Endothelial cell (in vitro differentiated cells): ENCODE measurements at regions not wholly inside any gene's neighbourhood (a gene's known extent, or its start where the extent isn't known, plus 50 kb on each side); places are given as distances from the start of the nearest gene placed in this dataset.

Source experiments
- DNase-seq: peaks from one replicate; pipeline ENCODE4 v3.0.0; 2021; ENCODE audit warnings: low spot score
- H3K27ac Mint-ChIP-seq: one replicate; pipeline ENCODE4 v1.8.0; 2021; ENCODE audit warnings: mixed read lengths, inconsistent platforms; ENCODE audit not compliant: unreplicated experiment
- H3K27me3 Mint-ChIP-seq: one replicate; pipeline ENCODE4 v1.8.0; 2021; ENCODE audit warnings: mild to moderate bottlenecking, moderate library complexity, mixed read lengths, inconsistent platforms; ENCODE audit not compliant: unreplicated experiment
- H3K36me3 Mint-ChIP-seq: one replicate; pipeline ENCODE4 v1.8.0; 2021; ENCODE audit warnings: mild to moderate bottlenecking, low read depth, mixed read lengths, inconsistent platforms; ENCODE audit not compliant: unreplicated experiment
- H3K4me1 Mint-ChIP-seq: one replicate; pipeline ENCODE4 v1.8.0; 2021; ENCODE audit warnings: mild to moderate bottlenecking, mixed read lengths, inconsistent platforms; ENCODE audit not compliant: unreplicated experiment
- H3K4me3 Mint-ChIP-seq: one replicate; pipeline ENCODE4 v1.8.0; 2021; ENCODE audit warnings: mild to moderate bottlenecking, mixed read lengths, inconsistent platforms; ENCODE audit not compliant: unreplicated experiment
- H3K9me3 Mint-ChIP-seq: one replicate; pipeline ENCODE4 v1.8.0; 2021; ENCODE audit warnings: mixed read lengths, inconsistent platforms; ENCODE audit not compliant: unreplicated experiment
- CTCF ChIP-seq: fragments of 200-600 bp; sonication (generic); IDR thresholded peaks from one replicate; pipeline ENCODE4 v1.5.0; 2021; ENCODE audit warnings: antibody characterized with exemption; ENCODE audit not compliant: unreplicated experiment

- H3K27ac Mint-ChIP-seq: no peak overlapping the region
- no peaks in the 10 kb centered on the region for H3K27me3 Mint-ChIP-seq
- DNase-seq: no peak
- no peak overlapping the region for H3K4me3 Mint-ChIP-seq
- H3K36me3 Mint-ChIP-seq: no peaks in the 10 kb centered on the region
- no peaks in the 10 kb centered on the region for H3K9me3 Mint-ChIP-seq
- no peaks in the 10 kb centered on the region for H3K4me1 Mint-ChIP-seq
- no peak for TF ChIP-seq CTCF
These were observed 363.5 kb downstream of the SLCO4C1 start for GRCh38 chr5:101932599-101932998.

GRCh38 chr5:101929628-101930027 lies 366.5 kb downstream of the SLCO4C1 start:
- H3K27ac Mint-ChIP-seq: no peak overlapping the region
- H3K36me3 Mint-ChIP-seq: no peaks in the 10 kb centered on the region
- no peaks in the 10 kb centered on the region for H3K27me3 Mint-ChIP-seq
- H3K9me3 Mint-ChIP-seq: no peaks in the 10 kb centered on the region
- H3K4me3 Mint-ChIP-seq: no peak overlapping the region
- no peak for DNase-seq
- no peak for TF ChIP-seq CTCF
- H3K4me1 Mint-ChIP-seq: no peaks in the 10 kb centered on the region

- no peak overlapping the region for H3K27ac Mint-ChIP-seq
- no peaks in the 10 kb centered on the region for H3K9me3 Mint-ChIP-seq
- no peaks in the 10 kb centered on the region for H3K27me3 Mint-ChIP-seq
- no peaks in the 10 kb centered on the region for H3K4me1 Mint-ChIP-seq
- H3K4me3 Mint-ChIP-seq: no peak overlapping the region
- no peaks in the 10 kb centered on the region for H3K36me3 Mint-ChIP-seq
- no peak for TF ChIP-seq CTCF
- no peak for DNase-seq
These were observed 378.9 kb downstream of the SLCO4C1 start for GRCh38 chr5:101917166-101917565.

GRCh38 chr5:101915554-101915953 lies 380.5 kb downstream of the SLCO4C1 start:
- no peaks in the 10 kb centered on the region for H3K36me3 Mint-ChIP-seq
- H3K27me3 Mint-ChIP-seq: no peaks in the 10 kb centered on the region
- H3K27ac Mint-ChIP-seq: no peak overlapping the region
- no peaks in the 10 kb centered on the region for H3K4me1 Mint-ChIP-seq
- no peak overlapping the region for H3K4me3 Mint-ChIP-seq
- no peak for DNase-seq
- TF ChIP-seq CTCF: no peak
- H3K9me3 Mint-ChIP-seq: no peaks in the 10 kb centered on the region

GRCh38 chr5:101904736-101905135 lies 391.3 kb downstream of the SLCO4C1 start:
- H3K36me3 Mint-ChIP-seq: no peaks in the 10 kb centered on the region
- H3K4me1 Mint-ChIP-seq: no peaks in the 10 kb centered on the region
- no peak overlapping the region for H3K27ac Mint-ChIP-seq
- H3K4me3 Mint-ChIP-seq: no peak overlapping the region
- no peak for DNase-seq
- no peaks in the 10 kb centered on the region for H3K27me3 Mint-ChIP-seq
- TF ChIP-seq CTCF: no peak
- no peaks in the 10 kb centered on the region for H3K9me3 Mint-ChIP-seq
